ENCODE measurements at regions not wholly inside any gene's neighbourhood (a gene's known extent, or its start where the extent isn't known, plus 50 kb on each side); places are given as distances from the start of the nearest gene placed in this dataset.

DNA sequence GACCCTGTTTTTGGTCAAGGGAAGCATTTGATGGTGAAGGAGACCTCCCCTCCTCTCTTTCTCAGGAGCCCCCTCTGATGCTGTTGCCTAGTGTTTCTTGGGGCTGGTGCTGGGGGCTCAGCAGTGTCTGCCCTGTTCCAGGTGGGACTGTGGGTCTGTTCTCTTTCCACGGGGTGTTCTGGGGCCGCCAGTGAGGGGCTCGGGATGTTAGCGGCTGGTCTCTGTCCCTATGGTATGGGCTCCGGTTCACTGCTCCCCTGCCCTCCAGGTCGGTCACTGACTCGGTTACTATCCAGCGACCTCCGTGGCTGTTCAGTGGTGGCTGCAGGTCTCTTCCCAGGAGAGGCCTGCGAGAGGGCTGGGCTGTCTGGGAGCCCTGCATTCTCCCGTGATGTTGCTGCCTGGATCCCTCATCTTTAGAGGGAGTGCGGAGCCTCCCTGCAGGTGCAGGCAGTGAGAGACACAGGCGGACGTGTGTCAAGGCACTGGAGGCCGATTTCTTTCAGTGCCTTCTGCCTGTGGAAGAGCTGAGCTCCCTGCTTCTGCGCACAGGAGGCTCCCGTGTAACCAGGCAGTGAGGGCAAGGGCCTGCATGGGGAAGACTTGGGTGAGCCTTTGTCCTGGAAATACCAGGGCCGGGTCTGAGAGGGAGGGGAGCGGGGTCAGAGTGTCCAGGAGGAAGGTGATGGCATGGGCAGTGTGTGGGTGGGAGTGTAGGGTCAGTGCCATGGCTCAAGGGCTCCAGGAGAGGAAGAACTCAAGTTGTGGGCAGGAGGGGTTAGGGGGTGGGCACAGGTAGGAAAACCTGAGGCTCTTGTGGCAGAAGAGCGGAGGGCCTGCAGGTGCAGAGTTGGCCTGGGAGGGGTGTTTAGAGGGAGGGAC, 362.6 kb downstream of the TMEM121 start:
- H3K9me3 ChIP-seq, result no peaks in the 10 kb centered on the region
- H3K4me3 ChIP-seq, result no peak overlapping the region
- no peak for TF ChIP-seq POLR2AphosphoS5 (IDR thresholded peaks at IDR 0.05)
- no peak for TF ChIP-seq POLR2A (IDR thresholded peaks at IDR 0.05)
- no peak for TF ChIP-seq CTCF (IDR thresholded peaks at IDR 0.05)
- TF ChIP-seq EP300 (IDR thresholded peaks at IDR 0.05), result no peak
- peak; percentile 33 to 49 for DNase-seq (ENCODE audit: low spot score in 2 of 2)
- no peaks in the 10 kb centered on the region for H3K4me1 ChIP-seq
- no peaks in the 10 kb centered on the region for H3K36me3 ChIP-seq
- no peaks in the 10 kb centered on the region for H3K27me3 ChIP-seq
- no peak overlapping the region for H3K27ac ChIP-seq
- 83% methylated on average over 8 of the region's 20 CpGs for WGBS

DNA sequence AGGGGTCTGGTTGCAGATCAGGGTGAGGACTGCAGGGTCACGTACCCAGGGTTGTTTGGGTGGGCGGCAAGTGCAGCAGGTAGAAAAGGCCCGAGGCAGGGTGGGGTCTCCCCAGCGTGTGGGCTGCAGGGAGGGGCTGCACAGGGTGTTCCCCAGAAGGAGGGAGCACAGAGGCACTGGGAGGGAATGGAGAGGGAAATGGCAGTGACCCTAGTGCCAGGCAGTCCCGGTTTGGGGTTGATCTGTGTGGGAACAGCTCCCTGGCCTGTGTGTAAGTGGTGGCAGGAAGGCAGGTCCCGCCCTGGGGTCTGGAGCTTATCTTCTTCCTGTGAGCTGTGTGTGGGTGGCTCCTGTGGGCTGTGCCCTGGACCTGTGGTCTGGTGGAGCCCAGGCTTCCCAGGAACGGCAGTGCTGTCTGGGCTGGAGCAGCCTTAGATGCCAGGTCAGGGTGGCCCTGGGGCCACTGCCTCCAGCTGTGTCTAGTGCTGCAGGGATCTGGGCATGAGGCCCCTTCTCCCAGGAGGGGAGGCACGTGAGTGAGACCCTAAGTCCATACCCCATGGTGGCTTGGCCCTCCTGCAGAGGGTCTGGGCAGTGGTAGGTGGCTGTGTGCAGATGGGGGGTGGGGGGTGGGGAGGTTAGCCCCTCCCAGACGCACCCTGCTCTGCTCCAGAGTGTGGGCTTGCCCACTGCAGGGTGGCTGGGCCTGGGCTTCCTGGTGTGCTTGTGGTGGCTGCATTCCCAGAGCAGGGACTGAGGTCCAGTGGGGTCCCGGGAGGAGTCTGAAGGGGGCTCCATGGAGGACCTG, 363.5 kb downstream of the TMEM121 start:
- Histone ChIP-seq H3K27me3 (no peaks in the 10 kb centered on the region), H3K4me1 (no peaks in the 10 kb centered on the region), H3K9me3 (no peaks in the 10 kb centered on the region), H3K36me3 (no peaks in the 10 kb centered on the region), H3K4me3 (no peak overlapping the region), H3K27ac (no peak overlapping the region)
- DNase-seq (ENCODE audit: low spot score in 2 of 2), result peak; percentile 42 to 67
- TF ChIP-seq EP300 (IDR thresholded peaks at IDR 0.05) (no peak), POLR2A (IDR thresholded peaks at IDR 0.05) (no peak), CTCF (IDR thresholded peaks at IDR 0.05) (no peak), POLR2AphosphoS5 (IDR thresholded peaks at IDR 0.05) (no peak)
- WGBS, result 77% methylated on average over 6 of the region's 10 CpGs

GRCh38 chr14:105890474-105891220, 364.3 kb downstream of the TMEM121 start:
- H3K9me3 ChIP-seq, result no peaks in the 10 kb centered on the region
- no peak overlapping the region for H3K4me3 ChIP-seq
- H3K27me3 ChIP-seq, result no peaks in the 10 kb centered on the region
- peak; percentile 54 to 67 for DNase-seq (ENCODE audit: low spot score in 2 of 2)
- no CpG with 5 or more reads among the region's 18 CpGs for WGBS
- no peak for TF ChIP-seq EP300 (IDR thresholded peaks at IDR 0.05)
- TF ChIP-seq POLR2A (IDR thresholded peaks at IDR 0.05), result no peak
- TF ChIP-seq POLR2AphosphoS5 (IDR thresholded peaks at IDR 0.05), result no peak
- no peak for TF ChIP-seq CTCF (IDR thresholded peaks at IDR 0.05)
- no peak overlapping the region for H3K27ac ChIP-seq
- H3K4me1 ChIP-seq, result no peaks in the 10 kb centered on the region
- H3K36me3 ChIP-seq, result no peaks in the 10 kb centered on the region

GRCh38 chr14:105891221-105891602, 364.8 kb downstream of the TMEM121 start:
- Histone ChIP-seq H3K4me1 (no peaks in the 10 kb centered on the region), H3K4me3 (no peak overlapping the region), H3K36me3 (no peaks in the 10 kb centered on the region), H3K27me3 (no peaks in the 10 kb centered on the region), H3K27ac (no peak overlapping the region), H3K9me3 (no peaks in the 10 kb centered on the region)
- WGBS, result no CpG with 5 or more reads among the region's 15 CpGs
- peak; percentile 38 to 57 for DNase-seq (ENCODE audit: low spot score in 2 of 2)
- TF ChIP-seq POLR2A (IDR thresholded peaks at IDR 0.05) (no peak), EP300 (IDR thresholded peaks at IDR 0.05) (no peak), POLR2AphosphoS5 (IDR thresholded peaks at IDR 0.05) (no peak), CTCF (IDR thresholded peaks at IDR 0.05) (no peak)
